Mesendoderm (in vitro differentiated cells): ENCODE measurements at regions not wholly inside any gene's neighbourhood (a gene's known extent, or its start where the extent isn't known, plus 50 kb on each side); places are given as distances from the start of the nearest gene placed in this dataset.
"Not testable (repeated sequence)": the region's sequence is repeated elsewhere in the genome, so short reads cannot be mapped to it uniquely, and the experiment has no call there.

ENCODE experiments used
- DNase-seq: peaks from one replicate; pipeline ENCODE4 v3.0.0; 2013
- H2AK5ac ChIP-seq: 2 replicates; pipeline ENCODE4 v1.6.1; 2013; ENCODE audit warnings: low read length, inconsistent platforms
- H2BK120ac ChIP-seq: 2 replicates; pipeline ENCODE4 v1.6.1; 2013; ENCODE audit warnings: low read depth, mild to moderate bottlenecking, low read length, moderate library complexity, mixed read lengths
- H2BK15ac ChIP-seq: replicated peaks from 2 replicates; pipeline ENCODE4 v1.6.1; 2013; ENCODE audit warnings: low read depth, mild to moderate bottlenecking, moderate library complexity
- H2BK5ac ChIP-seq: 2 replicates; pipeline ENCODE4 v1.6.1; 2013; ENCODE audit warnings: low read length, inconsistent platforms
- H3K18ac ChIP-seq: 2 replicates; pipeline ENCODE4 v1.6.1; 2013; ENCODE audit warnings: mild to moderate bottlenecking, low read length, mixed read lengths
- H3K23ac ChIP-seq: one replicate; pipeline ENCODE4 v1.6.1; 2013; ENCODE audit warnings: low read length
- H3K27ac ChIP-seq: 2 replicates; pipeline ENCODE4 v1.5.1; 2013; ENCODE audit warnings: low read depth, mild to moderate bottlenecking, inconsistent platforms, low read length, moderate library complexity
- H3K27me3 ChIP-seq: 2 replicates; pipeline ENCODE4 v1.6.1; 2013; ENCODE audit warnings: low read length, control low read depth, mild to moderate bottlenecking, inconsistent platforms; ENCODE audit not compliant: insufficient read depth, poor library complexity
- H3K36me3 ChIP-seq: 2 replicates; pipeline ENCODE4 v1.6.1; 2013; ENCODE audit warnings: low read length, inconsistent platforms; ENCODE audit not compliant: control insufficient read depth, insufficient read depth
- H3K4ac ChIP-seq: one replicate; pipeline ENCODE4 v1.6.1; 2013; ENCODE audit warnings: low read depth, mild to moderate bottlenecking, low read length, moderate library complexity
- H3K4me1 ChIP-seq: 2 replicates; pipeline ENCODE4 v1.6.1; 2013; ENCODE audit warnings: low read depth, low read length, inconsistent platforms; ENCODE audit not compliant: control insufficient read depth
- H3K4me2 ChIP-seq: 2 replicates; pipeline ENCODE4 v1.6.1; 2013; ENCODE audit warnings: low read length
- H3K4me3 ChIP-seq: 2 replicates; pipeline ENCODE4 v1.5.1; 2013; ENCODE audit warnings: mild to moderate bottlenecking, low read length
- H3K56ac ChIP-seq: one replicate; pipeline ENCODE4 v1.6.1; 2013; ENCODE audit warnings: low read length
- H3K79me1 ChIP-seq: 2 replicates; pipeline ENCODE4 v1.6.1; 2013; ENCODE audit warnings: low read length, inconsistent platforms
- H3K79me2 ChIP-seq: 2 replicates; pipeline ENCODE4 v1.6.1; 2013; ENCODE audit warnings: mild to moderate bottlenecking, low read length; ENCODE audit not compliant: control insufficient read depth, insufficient read depth
- H3K9ac ChIP-seq: 2 replicates; pipeline ENCODE4 v1.6.1; 2013; ENCODE audit warnings: low read length, inconsistent platforms
- H4K5ac ChIP-seq: one replicate; pipeline ENCODE4 v1.6.1; 2013; ENCODE audit warnings: low read length
- H4K8ac ChIP-seq: one replicate; pipeline ENCODE4 v1.6.1; 2013; ENCODE audit warnings: low read depth, mild to moderate bottlenecking, control low read depth, low read length, moderate library complexity
- WGBS: extraction: QIAGEN DNeasy Blood & Tissue Kit; methylation state at CpG from one replicate; pipeline ENCODE4 v1.1.7; 2013; ENCODE audit warnings: low lambda C conversion rate, missing lambda C conversion rate; ENCODE audit not compliant: insufficient coverage; ENCODE audit errors: extremely low coverage; 5-methylcytosine and 5-hydroxymethylcytosine counted together

GRCh38 chr9:79080536-79080935 is 491.2 kb upstream of the TLE4 start:
- Histone ChIP-seq H3K23ac (no peak overlapping the region), H2BK5ac (no peak overlapping the region), H3K9ac (no peak overlapping the region), H2BK15ac (no peak overlapping the region), H3K79me2 (no peaks in the 10 kb centered on the region), H4K5ac (no peak overlapping the region), H3K4me2 (no peak overlapping the region), H3K27ac (no peak overlapping the region), H3K36me3 (no peaks in the 10 kb centered on the region), H3K4ac (no peak overlapping the region), H3K4me3 (no peak overlapping the region), H2AK5ac (no peak overlapping the region), H3K18ac (no peak overlapping the region), H3K79me1 (no peaks in the 10 kb centered on the region), H2BK120ac (no peak overlapping the region), H3K27me3 (no peaks in the 10 kb centered on the region), H4K8ac (no peak overlapping the region), H3K4me1 (no peaks in the 10 kb centered on the region), H3K56ac (no peak overlapping the region)
- no CpG with 5 or more reads among the region's 2 CpGs for WGBS
- DNase-seq: no peak

- no peak overlapping the region for H2BK15ac ChIP-seq
- no peak overlapping the region for H3K4me3 ChIP-seq
- H3K27ac ChIP-seq: no peak overlapping the region
- H2AK5ac ChIP-seq: no peak overlapping the region
- no peak overlapping the region for H2BK5ac ChIP-seq
- no peak overlapping the region for H3K23ac ChIP-seq
- no peaks in the 10 kb centered on the region for H3K79me2 ChIP-seq
- H3K4me2 ChIP-seq: no peak overlapping the region
- no CpG with 5 or more reads among the region's 3 CpGs for WGBS
- H3K4ac ChIP-seq: no peak overlapping the region
- H3K56ac ChIP-seq: no peak overlapping the region
- no peak for DNase-seq
- H3K4me1 ChIP-seq: no peaks in the 10 kb centered on the region
- H4K8ac ChIP-seq: no peak overlapping the region
- H3K18ac ChIP-seq: no peak overlapping the region
- H3K79me1 ChIP-seq: no peaks in the 10 kb centered on the region
- no peak overlapping the region for H2BK120ac ChIP-seq
- no peak overlapping the region for H3K9ac ChIP-seq
- no peaks in the 10 kb centered on the region for H3K27me3 ChIP-seq
- H3K36me3 ChIP-seq: no peaks in the 10 kb centered on the region
- no peak overlapping the region for H4K5ac ChIP-seq
Observed at GRCh38 chr9:79083621-79084020, 488.1 kb upstream of the TLE4 start.

GRCh38 chr9:79087133-79087532 is 484.6 kb upstream of the TLE4 start:
- no peak overlapping the region for H3K18ac ChIP-seq
- no peak overlapping the region for H3K4me3 ChIP-seq
- H3K27ac ChIP-seq: no peak overlapping the region
- H2AK5ac ChIP-seq: no peak overlapping the region
- DNase-seq: no peak
- no peak overlapping the region for H2BK15ac ChIP-seq
- no peaks in the 10 kb centered on the region for H3K36me3 ChIP-seq
- H3K4me1 ChIP-seq: no peaks in the 10 kb centered on the region
- H3K79me1 ChIP-seq: no peaks in the 10 kb centered on the region
- no peak overlapping the region for H3K23ac ChIP-seq
- WGBS: no CpG with 5 or more reads among the region's 2 CpGs
- H2BK120ac ChIP-seq: no peak overlapping the region
- H4K8ac ChIP-seq: no peak overlapping the region
- no peaks in the 10 kb centered on the region for H3K79me2 ChIP-seq
- H3K9ac ChIP-seq: no peak overlapping the region
- H4K5ac ChIP-seq: no peak overlapping the region
- H3K27me3 ChIP-seq: no peaks in the 10 kb centered on the region
- no peak overlapping the region for H3K56ac ChIP-seq
- H3K4ac ChIP-seq: no peak overlapping the region
- no peak overlapping the region for H2BK5ac ChIP-seq
- H3K4me2 ChIP-seq: no peak overlapping the region

- H3K36me3 ChIP-seq: no peaks in the 10 kb centered on the region
- no peak overlapping the region for H2BK5ac ChIP-seq
- H2BK15ac ChIP-seq: no peak overlapping the region
- no peaks in the 10 kb centered on the region for H3K27me3 ChIP-seq
- H4K5ac ChIP-seq: no peak overlapping the region
- H2BK120ac ChIP-seq: no peak overlapping the region
- no peaks in the 10 kb centered on the region for H3K4me1 ChIP-seq
- no peak overlapping the region for H3K27ac ChIP-seq
- no peak for DNase-seq
- H3K79me2 ChIP-seq: no peaks in the 10 kb centered on the region
- H3K4me3 ChIP-seq: no peak overlapping the region
- no peak overlapping the region for H3K4me2 ChIP-seq
- H2AK5ac ChIP-seq: no peak overlapping the region
- no peaks in the 10 kb centered on the region for H3K79me1 ChIP-seq
- H3K23ac ChIP-seq: no peak overlapping the region
- no peak overlapping the region for H4K8ac ChIP-seq
- H3K18ac ChIP-seq: no peak overlapping the region
- H3K56ac ChIP-seq: no peak overlapping the region
- no peak overlapping the region for H3K4ac ChIP-seq
- no peak overlapping the region for H3K9ac ChIP-seq
Observed at GRCh38 chr9:79089054-79089560, 482.7 kb upstream of the TLE4 start.

GRCh38 chr9:79089851-79090250 is 481.9 kb upstream of the TLE4 start:
- not testable (repeated sequence) for H2BK5ac ChIP-seq, H2AK5ac ChIP-seq, H3K4me3 ChIP-seq, H3K27ac ChIP-seq, H3K23ac ChIP-seq, H4K8ac ChIP-seq, H3K27me3 ChIP-seq, H3K36me3 ChIP-seq, H3K9ac ChIP-seq, H2BK15ac ChIP-seq, H2BK120ac ChIP-seq, DNase-seq, H3K79me2 ChIP-seq, H4K5ac ChIP-seq, H3K4me2 ChIP-seq, H3K56ac ChIP-seq, H3K4me1 ChIP-seq, H3K18ac ChIP-seq, H3K79me1 ChIP-seq, H3K4ac ChIP-seq
- WGBS: no CpG with 5 or more reads among the region's 2 CpGs

GRCh38 chr9:79103257-79103656 is 468.5 kb upstream of the TLE4 start:
- not testable (repeated sequence) for H3K9ac ChIP-seq, H2BK15ac ChIP-seq, H2BK5ac ChIP-seq, H3K36me3 ChIP-seq, H3K56ac ChIP-seq, H3K4me2 ChIP-seq, H3K18ac ChIP-seq, H3K27ac ChIP-seq, H4K8ac ChIP-seq, H2BK120ac ChIP-seq, H3K79me1 ChIP-seq, H3K23ac ChIP-seq, H3K79me2 ChIP-seq, H3K4me1 ChIP-seq, H3K4ac ChIP-seq, H4K5ac ChIP-seq, H2AK5ac ChIP-seq, DNase-seq, H3K27me3 ChIP-seq, H3K4me3 ChIP-seq
- no CpG with 5 or more reads among the region's 17 CpGs for WGBS
